MCF 10A (cell line): ENCODE measurements at regions not wholly inside any gene's neighbourhood (a gene's known extent, or its start where the extent isn't known, plus 50 kb on each side); places are given as distances from the start of the nearest gene placed in this dataset.

Experiments
- BruUV-seq: library from RNA; stranded (reverse); fragments of 400-500 nt; replicated peaks from 2 replicates; lab custom pipeline; 2021; lab: Mats Ljungman, UMichigan
- CTCF ChIA-PET: fragments of 300-600 bp; sonication (Branson Sonifier 250); formaldehyde crosslinking; extraction: SDS; loops from one replicate; lab custom pipeline; 2021; ENCODE audit warnings: antibody characterized with exemption, inconsistent platforms; lab: Yijun Ruan, JAX
- POLR2A ChIA-PET: fragments of 300-600, 350-650 bp; sonication (Branson Sonifier 250); formaldehyde crosslinking; extraction: SDS; loops from one replicate; lab custom pipeline; 2020; ENCODE audit warnings: antibody characterized with exemption, inconsistent platforms; lab: Yijun Ruan, JAX
- DNase-seq: peaks from one replicate; pipeline ENCODE4 v3.0.0-alpha.2; 2018; ENCODE audit not compliant: unreplicated experiment
- H3K27ac Mint-ChIP-seq: one replicate; pipeline ENCODE4 v1.8.0; 2022; ENCODE audit warnings: mild to moderate bottlenecking, low read depth, mixed read lengths; ENCODE audit not compliant: unreplicated experiment
- H3K27me3 Mint-ChIP-seq: one replicate; pipeline ENCODE4 v1.8.0; 2022; ENCODE audit warnings: mixed read lengths; ENCODE audit not compliant: insufficient read depth, unreplicated experiment
- H3K36me3 Mint-ChIP-seq: one replicate; pipeline ENCODE4 v1.8.0; 2022; ENCODE audit warnings: mild to moderate bottlenecking, moderate library complexity, mixed read lengths; ENCODE audit not compliant: insufficient read depth, unreplicated experiment
- H3K4me1 Mint-ChIP-seq: one replicate; pipeline ENCODE4 v1.8.0; 2022; ENCODE audit warnings: mixed read lengths; ENCODE audit not compliant: insufficient read depth, unreplicated experiment
- H3K4me3 Mint-ChIP-seq: one replicate; pipeline ENCODE4 v1.8.0; 2022; ENCODE audit warnings: mild to moderate bottlenecking, moderate library complexity, mixed read lengths; ENCODE audit not compliant: unreplicated experiment
- H3K9me3 Mint-ChIP-seq: one replicate; pipeline ENCODE4 v1.8.0; 2022; ENCODE audit warnings: mixed read lengths; ENCODE audit not compliant: unreplicated experiment
- intact Hi-C: fragments of 100-400 bp; cut with micrococcal nuclease; formaldehyde crosslinking; loops from 2 replicates; pipeline ENCODE4 v1.14.1; 2022
- TF ChIP-seq, protein P1 (sequence below): fragments of 200-600 bp; IDR thresholded peaks from one replicate; pipeline ENCODE4 v1.8.0; 2022; ENCODE audit warnings: antibody characterized with exemption, mild to moderate bottlenecking; ENCODE audit not compliant: unreplicated experiment

- intact Hi-C loops, result no loop called here
- DNase-seq, result no peak
- ChIA-PET POLR2A (no interaction called here), CTCF (interaction anchor here (0.7 to 1.2 kb wide), 2 partner anchors 10 to 185 kb away, joined by 3 to 5 read pairs; no protein-coding TSS in a partner anchor)
- H3K4me1 Mint-ChIP-seq, result no peaks in the 10 kb centered on the region
- no peaks in the 10 kb centered on the region for H3K36me3 Mint-ChIP-seq
- BruUV-seq, result no TSS peak
- no peaks in the 10 kb centered on the region for H3K27me3 Mint-ChIP-seq
- H3K27ac Mint-ChIP-seq, result no peak overlapping the region
- no peak overlapping the region for H3K4me3 Mint-ChIP-seq
- TF ChIP-seq, protein P1, sequence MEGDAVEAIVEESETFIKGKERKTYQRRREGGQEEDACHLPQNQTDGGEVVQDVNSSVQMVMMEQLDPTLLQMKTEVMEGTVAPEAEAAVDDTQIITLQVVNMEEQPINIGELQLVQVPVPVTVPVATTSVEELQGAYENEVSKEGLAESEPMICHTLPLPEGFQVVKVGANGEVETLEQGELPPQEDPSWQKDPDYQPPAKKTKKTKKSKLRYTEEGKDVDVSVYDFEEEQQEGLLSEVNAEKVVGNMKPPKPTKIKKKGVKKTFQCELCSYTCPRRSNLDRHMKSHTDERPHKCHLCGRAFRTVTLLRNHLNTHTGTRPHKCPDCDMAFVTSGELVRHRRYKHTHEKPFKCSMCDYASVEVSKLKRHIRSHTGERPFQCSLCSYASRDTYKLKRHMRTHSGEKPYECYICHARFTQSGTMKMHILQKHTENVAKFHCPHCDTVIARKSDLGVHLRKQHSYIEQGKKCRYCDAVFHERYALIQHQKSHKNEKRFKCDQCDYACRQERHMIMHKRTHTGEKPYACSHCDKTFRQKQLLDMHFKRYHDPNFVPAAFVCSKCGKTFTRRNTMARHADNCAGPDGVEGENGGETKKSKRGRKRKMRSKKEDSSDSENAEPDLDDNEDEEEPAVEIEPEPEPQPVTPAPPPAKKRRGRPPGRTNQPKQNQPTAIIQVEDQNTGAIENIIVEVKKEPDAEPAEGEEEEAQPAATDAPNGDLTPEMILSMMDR, result no peak
- no peaks in the 10 kb centered on the region for H3K9me3 Mint-ChIP-seq
Measured at GRCh38 chr2:120856421-120856862, 120.8 kb downstream of the GLI2 start.

GRCh38 chr2:120857422-120857821, 121.8 kb downstream of the GLI2 start:
- no peaks in the 10 kb centered on the region for H3K4me1 Mint-ChIP-seq

DNA sequence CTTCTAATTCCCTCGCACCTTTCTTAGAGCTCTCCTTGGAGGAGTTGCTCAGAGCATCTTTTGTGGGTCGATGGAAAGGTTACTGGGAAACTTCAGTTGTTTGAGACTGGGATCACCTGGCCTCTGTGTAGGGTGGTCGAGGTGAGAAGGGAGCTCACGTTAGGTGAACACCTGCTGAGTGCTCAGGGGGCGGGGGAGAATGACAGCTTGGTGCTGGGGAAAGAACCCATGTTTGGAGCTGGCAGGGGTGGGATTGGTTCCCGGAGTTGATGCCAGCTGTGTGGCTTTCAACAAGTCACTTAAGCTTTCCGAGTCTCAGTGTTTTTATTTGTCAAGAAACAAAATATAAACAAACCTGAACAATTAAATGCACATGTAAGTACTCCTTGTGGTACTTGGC, 122.3 kb downstream of the GLI2 start:
- intact Hi-C loops, result no loop called here
- H3K4me1 Mint-ChIP-seq, result no peaks in the 10 kb centered on the region

More at GRCh38 chr2:120857422-120857821, 121.8 kb downstream of the GLI2 start:
- BruUV-seq, result no TSS peak
- H3K36me3 Mint-ChIP-seq, result no peaks in the 10 kb centered on the region
- ChIA-PET POLR2A (no interaction called here), CTCF (no interaction called here)
- TF ChIP-seq, protein P1, result no peak
- no peak for DNase-seq
- no peaks in the 10 kb centered on the region for H3K27me3 Mint-ChIP-seq
- intact Hi-C loops, result no loop called here
- H3K4me3 Mint-ChIP-seq, result no peak overlapping the region
- H3K9me3 Mint-ChIP-seq, result no peaks in the 10 kb centered on the region
- no peak overlapping the region for H3K27ac Mint-ChIP-seq

GRCh38 chr2:120858361-120859106, 122.9 kb downstream of the GLI2 start:
- POLR2A ChIA-PET, result no interaction called here

More for the DNA sequence above, 122.3 kb downstream of the GLI2 start:
- TF ChIP-seq, protein P1, result no peak
- Mint-ChIP-seq H3K36me3 (no peaks in the 10 kb centered on the region), H3K9me3 (no peaks in the 10 kb centered on the region), H3K27me3 (no peaks in the 10 kb centered on the region), H3K27ac (no peak overlapping the region), H3K4me3 (no peak overlapping the region)
- CTCF ChIA-PET, result no interaction called here
- POLR2A ChIA-PET, result no interaction called here
- DNase-seq, result no peak
- BruUV-seq, result no TSS peak

More at GRCh38 chr2:120858361-120859106, 122.9 kb downstream of the GLI2 start:
- H3K27me3 Mint-ChIP-seq, result no peaks in the 10 kb centered on the region
- no TSS peak for BruUV-seq
- CTCF ChIA-PET, result no interaction called here
- no peak overlapping the region for H3K4me3 Mint-ChIP-seq
- no peak overlapping the region for H3K27ac Mint-ChIP-seq
- no peaks in the 10 kb centered on the region for H3K9me3 Mint-ChIP-seq
- TF ChIP-seq, protein P1, result no peak
- intact Hi-C loops, result no loop called here
- H3K4me1 Mint-ChIP-seq, result peaks cover 3% of the 10 kb centered on the region
- H3K36me3 Mint-ChIP-seq, result no peaks in the 10 kb centered on the region
- DNase-seq, result no peak
